HFFc6 (cell line): ENCODE measurements at regions not wholly inside any gene's neighbourhood (a gene's known extent, or its start where the extent isn't known, plus 50 kb on each side); places are given as distances from the start of the nearest gene placed in this dataset.

ENCODE experiments used
- DNase-seq: peaks from one replicate; pipeline ENCODE4 v3.0.0-alpha.2; 2018
- H3K27ac Mint-ChIP-seq: 2 replicates; pipeline ENCODE4 v1.8.0; 2020; ENCODE audit warnings: mild to moderate bottlenecking, mixed read lengths
- H3K27me3 Mint-ChIP-seq: 2 replicates; pipeline ENCODE4 v1.8.0; 2021; ENCODE audit warnings: mild to moderate bottlenecking, moderate library complexity, mixed read lengths; ENCODE audit not compliant: insufficient read depth
- H3K36me3 Mint-ChIP-seq: 2 replicates; pipeline ENCODE4 v1.8.0; 2021; ENCODE audit warnings: low read depth, mixed read lengths
- H3K4me1 Mint-ChIP-seq: 2 replicates; pipeline ENCODE4 v1.8.0; 2020; ENCODE audit warnings: low read depth, mixed read lengths
- H3K4me3 Mint-ChIP-seq: 2 replicates; pipeline ENCODE4 v1.8.0; 2020; ENCODE audit warnings: mild to moderate bottlenecking, moderate library complexity, mixed read lengths
- H3K9me3 Mint-ChIP-seq: 2 replicates; pipeline ENCODE4 v1.8.0; 2020; ENCODE audit warnings: mild to moderate bottlenecking, mixed read lengths
- CTCF ChIP-seq: fragments of 200-600 bp; sonication (generic); IDR thresholded peaks from 2 replicates; pipeline ENCODE4 v1.5.0; 2021; ENCODE audit warnings: antibody characterized with exemption, mild to moderate bottlenecking

GRCh38 chr7:156473476-156474240 lies 166.9 kb upstream of the RNF32 start:
- Mint-ChIP-seq H3K4me3 (no peak overlapping the region), H3K36me3 (no peaks in the 10 kb centered on the region; the same call in 1 of the 2 replicates), H3K27ac (no peak overlapping the region), H3K27me3 (peaks cover 3% of the 10 kb centered on the region), H3K4me1 (peaks cover 19% of the 10 kb centered on the region), H3K9me3 (peaks cover 24% of the 10 kb centered on the region)
- no peak for DNase-seq
- TF ChIP-seq CTCF: peak; percentile 71

GRCh38 chr7:156472267-156472666 lies 168.3 kb upstream of the RNF32 start:
- DNase-seq: no peak
- Mint-ChIP-seq H3K9me3 (peaks cover 16% of the 10 kb centered on the region), H3K36me3 (no peaks in the 10 kb centered on the region; the same call in 1 of the 2 replicates), H3K27ac (no peak overlapping the region), H3K4me3 (no peak overlapping the region), H3K27me3 (peaks cover 3% of the 10 kb centered on the region), H3K4me1 (peaks cover 19% of the 10 kb centered on the region)
- TF ChIP-seq CTCF: no peak

GRCh38 chr7:156470399-156471320 lies 169.9 kb upstream of the RNF32 start:
- Mint-ChIP-seq H3K36me3 (no peaks in the 10 kb centered on the region; the same call in 1 of the 2 replicates), H3K4me1 (peaks cover 15% of the 10 kb centered on the region), H3K4me3 (no peak overlapping the region), H3K27me3 (peaks cover 3% of the 10 kb centered on the region), H3K9me3 (peaks cover 22% of the 10 kb centered on the region), H3K27ac (no peak overlapping the region)
- no peak for DNase-seq
- no peak for TF ChIP-seq CTCF

GRCh38 chr7:156466955-156467625 lies 173.5 kb upstream of the RNF32 start:
- DNase-seq: no peak
- no peak overlapping the region for H3K4me3 Mint-ChIP-seq
- TF ChIP-seq CTCF: no peak
- no peak overlapping the region for H3K27ac Mint-ChIP-seq
- no peaks in the 10 kb centered on the region for H3K4me1 Mint-ChIP-seq
- H3K9me3 Mint-ChIP-seq: peaks cover 47% of the 10 kb centered on the region
- no peaks in the 10 kb centered on the region; the same call in 1 of the 2 replicates for H3K36me3 Mint-ChIP-seq
- H3K27me3 Mint-ChIP-seq: peaks cover 3% of the 10 kb centered on the region

GRCh38 chr7:156466272-156466671 lies 174.3 kb upstream of the RNF32 start:
- H3K27me3 Mint-ChIP-seq: peaks cover 3% of the 10 kb centered on the region

More at GRCh38 chr7:156466272-156466671, 174.3 kb upstream of the RNF32 start:
- Mint-ChIP-seq H3K9me3 (peaks cover 42% of the 10 kb centered on the region), H3K36me3 (no peaks in the 10 kb centered on the region; the same call in 1 of the 2 replicates), H3K4me1 (no peaks in the 10 kb centered on the region), H3K4me3 (peak overlapping the region; percentile 31; the same call in 1 of the 2 replicates), H3K27ac (no peak overlapping the region)
- TF ChIP-seq CTCF: no peak
- DNase-seq: no peak
